ENCODE measurements at regions not wholly inside any gene's neighbourhood (a gene's known extent, or its start where the extent isn't known, plus 50 kb on each side); places are given as distances from the start of the nearest gene placed in this dataset.

DNA sequence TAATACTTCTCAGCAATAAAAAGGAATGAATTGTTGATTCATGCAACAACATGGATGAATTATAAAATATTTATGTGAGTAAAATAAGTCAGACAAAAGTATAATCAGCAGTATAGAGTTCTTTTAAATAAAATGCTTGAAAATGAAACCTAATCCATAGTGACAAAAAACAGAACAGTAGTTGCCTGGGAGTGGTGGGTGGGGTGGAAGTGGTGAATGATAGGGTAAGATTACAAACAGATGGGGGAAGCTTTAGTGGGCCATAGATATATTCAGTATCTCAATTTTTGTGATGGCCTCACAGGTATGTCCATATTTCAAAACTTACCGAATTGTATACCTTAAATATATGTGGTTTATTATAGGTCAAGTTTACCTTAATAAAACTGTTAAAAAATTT is 124.9 kb upstream of the UBL3 start:
- TF ChIP-seq, protein P1, sequence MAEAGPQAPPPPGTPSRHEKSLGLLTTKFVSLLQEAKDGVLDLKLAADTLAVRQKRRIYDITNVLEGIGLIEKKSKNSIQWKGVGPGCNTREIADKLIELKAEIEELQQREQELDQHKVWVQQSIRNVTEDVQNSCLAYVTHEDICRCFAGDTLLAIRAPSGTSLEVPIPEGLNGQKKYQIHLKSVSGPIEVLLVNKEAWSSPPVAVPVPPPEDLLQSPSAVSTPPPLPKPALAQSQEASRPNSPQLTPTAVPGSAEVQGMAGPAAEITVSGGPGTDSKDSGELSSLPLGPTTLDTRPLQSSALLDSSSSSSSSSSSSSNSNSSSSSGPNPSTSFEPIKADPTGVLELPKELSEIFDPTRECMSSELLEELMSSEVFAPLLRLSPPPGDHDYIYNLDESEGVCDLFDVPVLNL (CRISPR knock-in tag; IDR thresholded peaks at IDR 0.05; ENCODE audit: borderline replicate concordance, low read depth) = no peak
- TF ChIP-seq, protein P2, sequence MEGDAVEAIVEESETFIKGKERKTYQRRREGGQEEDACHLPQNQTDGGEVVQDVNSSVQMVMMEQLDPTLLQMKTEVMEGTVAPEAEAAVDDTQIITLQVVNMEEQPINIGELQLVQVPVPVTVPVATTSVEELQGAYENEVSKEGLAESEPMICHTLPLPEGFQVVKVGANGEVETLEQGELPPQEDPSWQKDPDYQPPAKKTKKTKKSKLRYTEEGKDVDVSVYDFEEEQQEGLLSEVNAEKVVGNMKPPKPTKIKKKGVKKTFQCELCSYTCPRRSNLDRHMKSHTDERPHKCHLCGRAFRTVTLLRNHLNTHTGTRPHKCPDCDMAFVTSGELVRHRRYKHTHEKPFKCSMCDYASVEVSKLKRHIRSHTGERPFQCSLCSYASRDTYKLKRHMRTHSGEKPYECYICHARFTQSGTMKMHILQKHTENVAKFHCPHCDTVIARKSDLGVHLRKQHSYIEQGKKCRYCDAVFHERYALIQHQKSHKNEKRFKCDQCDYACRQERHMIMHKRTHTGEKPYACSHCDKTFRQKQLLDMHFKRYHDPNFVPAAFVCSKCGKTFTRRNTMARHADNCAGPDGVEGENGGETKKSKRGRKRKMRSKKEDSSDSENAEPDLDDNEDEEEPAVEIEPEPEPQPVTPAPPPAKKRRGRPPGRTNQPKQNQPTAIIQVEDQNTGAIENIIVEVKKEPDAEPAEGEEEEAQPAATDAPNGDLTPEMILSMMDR (IDR thresholded peaks at IDR 0.05) = no peak
- no peak for TF ChIP-seq ETV6 (CRISPR knock-in tag; IDR thresholded peaks at IDR 0.05)
